ENCODE measurements at regions not wholly inside any gene's neighbourhood (a gene's known extent, or its start where the extent isn't known, plus 50 kb on each side); places are given as distances from the start of the nearest gene placed in this dataset.

DNA sequence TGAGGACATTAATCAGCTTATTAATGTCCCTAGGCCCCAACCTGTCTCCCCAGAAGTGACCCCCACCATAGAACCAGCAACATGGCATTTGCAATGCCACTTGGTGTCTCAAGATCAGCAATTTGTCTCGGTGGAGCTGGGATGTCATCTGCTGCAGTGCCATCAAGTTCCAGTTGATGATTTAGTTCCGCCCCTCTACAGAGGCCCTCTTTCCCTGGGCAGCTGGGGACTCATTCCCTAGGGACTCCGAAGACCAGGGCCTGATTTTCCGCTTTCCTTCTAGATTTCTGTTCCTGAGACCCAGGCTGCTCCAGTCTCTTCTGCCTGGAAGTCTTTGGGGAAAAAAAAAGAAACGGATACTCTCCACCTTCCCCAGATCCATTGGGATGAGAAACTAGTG is 122.5 kb upstream of the NANOS1 start:
- Mint-ChIP-seq H3K4me1 (no peaks in the 10 kb centered on the region), H3K4me3 (no peak overlapping the region), H3K9me3 (no peaks in the 10 kb centered on the region), H3K27me3 (peaks cover 4% of the 10 kb centered on the region), H3K36me3 (ENCODE audit: low read depth) (no peaks in the 10 kb centered on the region), H3K27ac (no peak overlapping the region)
- intact Hi-C loops (cut with micrococcal nuclease) = no loop called here
- DNase-seq = no peak

DNA sequence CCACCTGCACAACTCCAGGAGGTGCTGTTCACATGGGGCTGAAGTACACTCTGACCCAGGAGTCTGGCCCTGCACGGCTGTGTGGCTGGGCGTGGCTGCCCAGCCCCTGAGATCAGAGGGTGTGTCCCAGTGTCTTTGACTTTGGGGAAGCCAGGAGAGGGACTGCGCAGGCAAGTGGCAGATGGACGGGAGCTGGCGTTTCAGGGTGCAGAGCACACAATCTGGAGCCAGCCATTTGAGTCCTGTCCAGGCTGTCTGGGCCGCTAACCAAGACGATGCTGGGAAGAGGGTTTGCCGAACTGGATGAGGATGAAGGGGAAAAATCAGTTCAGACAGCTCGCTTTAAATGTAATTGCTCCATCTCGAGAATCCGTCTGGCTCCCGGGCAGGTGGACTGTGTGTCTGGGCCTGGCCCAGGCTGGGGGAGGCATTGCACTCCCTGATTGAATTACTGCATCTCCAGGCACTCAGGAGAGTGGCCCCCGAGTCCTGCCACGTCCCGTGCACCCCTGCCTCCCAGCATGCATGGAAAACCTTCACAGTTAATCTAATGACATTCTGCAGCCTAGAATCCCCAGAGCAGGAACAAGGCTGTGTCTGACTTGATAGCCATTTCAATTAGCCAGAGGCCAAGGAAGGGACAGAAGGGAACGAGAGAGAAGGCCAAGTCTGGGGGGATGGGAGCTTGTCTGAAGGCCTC is 120.8 kb upstream of the NANOS1 start:
- Mint-ChIP-seq H3K36me3 (ENCODE audit: low read depth) (no peaks in the 10 kb centered on the region), H3K4me3 (no peak overlapping the region), H3K27ac (no peak overlapping the region), H3K4me1 (no peaks in the 10 kb centered on the region), H3K27me3 (peaks cover 4% of the 10 kb centered on the region), H3K9me3 (no peaks in the 10 kb centered on the region)
- intact Hi-C loops (cut with micrococcal nuclease) = no loop called here
- no peak for DNase-seq

DNA sequence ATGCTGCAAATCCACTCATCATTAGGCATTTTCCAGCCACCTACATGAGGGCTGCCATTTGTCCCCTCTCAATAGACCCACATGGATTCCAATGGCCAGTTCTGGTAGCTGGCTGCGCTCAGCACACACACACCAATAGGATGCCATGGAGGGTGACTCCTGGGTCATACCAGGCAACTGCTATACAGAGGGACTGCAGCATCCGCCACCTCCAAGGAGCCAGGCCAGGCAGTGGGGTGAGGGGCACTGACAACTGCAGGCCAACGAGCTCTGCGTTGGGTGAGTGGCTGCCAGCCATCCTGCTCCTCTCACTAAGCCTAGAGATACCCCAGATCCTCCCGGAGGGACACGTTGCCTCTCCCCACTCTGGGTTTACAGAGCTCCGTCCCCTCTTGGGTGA is 118.8 kb upstream of the NANOS1 start:
- H3K27me3 Mint-ChIP-seq = no peaks in the 10 kb centered on the region
- no peak overlapping the region for H3K4me3 Mint-ChIP-seq
- intact Hi-C loops (cut with micrococcal nuclease) = no loop called here
- no peaks in the 10 kb centered on the region for H3K9me3 Mint-ChIP-seq
- no peaks in the 10 kb centered on the region for H3K4me1 Mint-ChIP-seq
- no peak for DNase-seq
- no peaks in the 10 kb centered on the region for H3K36me3 Mint-ChIP-seq (ENCODE audit: low read depth)
- no peak overlapping the region for H3K27ac Mint-ChIP-seq

DNA sequence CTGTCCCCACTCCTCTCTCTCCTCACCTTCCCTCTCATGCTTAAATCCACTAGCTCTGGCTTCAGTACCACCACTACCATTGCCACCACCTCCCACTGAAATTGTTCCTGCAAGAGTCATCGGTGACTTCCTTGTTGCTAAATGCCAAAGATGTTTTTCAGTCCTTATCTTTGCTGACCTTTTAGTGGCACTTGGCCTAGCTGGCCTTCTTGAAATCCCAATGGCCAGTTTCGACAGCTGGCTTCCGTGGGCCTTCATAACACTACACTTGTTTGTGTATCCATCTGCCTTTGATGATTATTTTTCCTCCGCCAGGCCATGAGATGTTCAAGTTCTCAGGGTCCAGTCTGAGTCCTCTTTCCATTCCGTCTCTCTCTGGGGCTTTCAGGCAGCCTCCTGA is 118.2 kb upstream of the NANOS1 start:
- intact Hi-C loops (cut with micrococcal nuclease) = no loop called here
- Mint-ChIP-seq H3K36me3 (ENCODE audit: low read depth) (no peaks in the 10 kb centered on the region), H3K4me3 (no peak overlapping the region), H3K4me1 (no peaks in the 10 kb centered on the region), H3K27ac (no peak overlapping the region), H3K27me3 (no peaks in the 10 kb centered on the region), H3K9me3 (no peaks in the 10 kb centered on the region)
- DNase-seq = no peak

DNA sequence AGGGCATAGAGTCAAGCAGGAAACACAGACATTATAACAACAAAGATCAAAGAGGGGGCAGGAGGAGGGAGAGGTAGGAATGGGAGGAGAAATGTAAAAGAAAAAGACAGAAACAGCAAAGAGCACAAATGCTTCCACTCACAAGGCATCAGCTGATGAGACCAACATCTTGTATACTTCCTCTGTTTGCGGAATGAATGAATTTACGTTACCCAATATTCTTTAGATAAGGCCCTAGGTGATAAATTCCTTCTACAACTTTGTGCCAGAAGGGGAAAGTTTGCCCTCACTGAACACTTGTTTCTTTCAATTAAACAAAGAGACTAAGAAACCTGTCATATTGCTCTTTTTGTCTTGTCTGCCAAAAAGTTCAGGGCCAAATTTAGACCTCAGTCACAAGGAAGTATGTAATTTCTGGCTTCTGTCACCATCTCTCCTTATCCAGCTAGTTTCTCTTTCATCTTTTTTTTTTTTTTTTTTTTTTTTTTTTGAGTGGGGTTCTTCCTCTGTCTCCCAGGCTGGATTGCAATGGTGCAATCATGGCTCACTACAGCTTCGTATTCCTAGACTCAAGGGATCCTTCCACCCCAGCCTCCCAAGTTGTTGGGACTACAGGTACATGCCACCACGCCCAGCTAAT is 116.4 kb upstream of the NANOS1 start:
- no peaks in the 10 kb centered on the region for H3K36me3 Mint-ChIP-seq (ENCODE audit: low read depth)

DNA sequence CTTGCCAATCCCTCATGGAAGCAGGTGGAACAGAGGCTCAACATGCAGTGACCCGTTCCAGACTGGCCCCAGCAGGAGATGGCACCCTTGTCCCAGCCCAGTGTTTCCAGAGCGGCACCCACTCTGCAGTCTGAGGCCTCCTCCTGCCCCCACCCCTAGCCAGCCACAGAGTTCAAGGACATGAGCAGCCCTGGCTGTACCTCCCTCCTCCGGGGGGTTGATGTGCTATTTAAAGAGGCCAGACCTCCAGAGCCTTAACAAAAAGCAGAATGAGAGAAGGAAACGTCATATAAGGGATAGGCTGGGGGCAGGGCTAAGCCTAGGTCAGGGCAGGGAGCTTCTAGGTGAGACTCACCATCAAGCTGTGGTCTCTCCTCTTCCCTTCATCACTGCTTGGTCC is 115.7 kb upstream of the NANOS1 start:
- no peak overlapping the region for H3K27ac Mint-ChIP-seq
- no peaks in the 10 kb centered on the region for H3K36me3 Mint-ChIP-seq (ENCODE audit: low read depth)
- no peak overlapping the region for H3K4me3 Mint-ChIP-seq
- H3K27me3 Mint-ChIP-seq = no peaks in the 10 kb centered on the region
- DNase-seq = no peak
- no peaks in the 10 kb centered on the region for H3K4me1 Mint-ChIP-seq
- H3K9me3 Mint-ChIP-seq = no peaks in the 10 kb centered on the region
- intact Hi-C loops (cut with micrococcal nuclease) = no loop called here

More for the DNA sequence above, 116.4 kb upstream of the NANOS1 start:
- Mint-ChIP-seq H3K27me3 (no peaks in the 10 kb centered on the region), H3K27ac (no peak overlapping the region), H3K9me3 (no peaks in the 10 kb centered on the region), H3K4me1 (no peaks in the 10 kb centered on the region), H3K4me3 (no peak overlapping the region)
- intact Hi-C loops (cut with micrococcal nuclease) = no loop called here
- DNase-seq = no peak

DNA sequence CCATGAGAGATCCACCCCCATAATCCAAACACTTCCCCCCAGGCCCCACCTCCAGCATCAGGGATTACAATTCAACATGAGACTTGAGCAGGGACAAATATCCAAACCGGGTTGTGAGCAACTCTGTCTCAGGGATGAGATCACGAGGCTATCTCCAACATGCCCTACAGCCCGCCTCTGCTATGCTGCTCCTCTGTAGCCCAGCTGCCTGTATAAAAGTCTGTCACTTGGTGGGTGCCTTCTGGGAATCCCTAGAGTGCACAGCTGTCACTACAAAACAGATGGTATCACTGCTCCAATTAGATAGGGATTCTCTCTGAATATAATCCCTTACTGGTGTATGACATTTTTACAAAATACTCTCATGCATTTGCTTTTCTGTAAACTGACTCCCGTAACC is 114.9 kb upstream of the NANOS1 start:
- intact Hi-C loops (cut with micrococcal nuclease) = no loop called here
- no peaks in the 10 kb centered on the region for H3K36me3 Mint-ChIP-seq (ENCODE audit: low read depth)

DNA sequence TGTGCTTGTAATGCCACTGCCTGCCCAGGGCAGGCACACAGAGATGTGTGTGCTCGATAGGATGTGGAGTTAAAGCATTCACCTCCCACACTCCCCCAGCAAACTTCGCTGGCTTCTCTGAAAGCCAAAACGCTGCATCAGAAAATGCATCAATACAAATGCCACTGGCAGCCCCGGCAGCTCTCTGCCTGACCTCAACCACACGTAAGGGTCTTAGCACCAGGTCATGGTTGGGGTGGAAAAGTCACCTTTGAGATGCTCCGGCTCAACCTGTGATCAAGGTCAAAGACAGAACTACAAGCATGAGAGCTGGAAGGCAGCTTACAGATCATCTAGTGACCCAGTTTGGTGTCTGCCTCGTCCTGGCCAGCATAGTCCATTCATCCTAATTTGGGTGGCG is 114.4 kb upstream of the NANOS1 start:
- Mint-ChIP-seq H3K4me1 (no peaks in the 10 kb centered on the region), H3K4me3 (no peak overlapping the region), H3K9me3 (no peaks in the 10 kb centered on the region), H3K36me3 (ENCODE audit: low read depth) (no peaks in the 10 kb centered on the region), H3K27me3 (no peaks in the 10 kb centered on the region), H3K27ac (no peak overlapping the region)
- intact Hi-C loops (cut with micrococcal nuclease) = no loop called here
- no peak for DNase-seq

More for the DNA sequence above, 114.9 kb upstream of the NANOS1 start:
- no peaks in the 10 kb centered on the region for H3K9me3 Mint-ChIP-seq
- H3K4me3 Mint-ChIP-seq = no peak overlapping the region
- H3K27me3 Mint-ChIP-seq = no peaks in the 10 kb centered on the region
- no peak overlapping the region for H3K27ac Mint-ChIP-seq
- no peaks in the 10 kb centered on the region for H3K4me1 Mint-ChIP-seq
- DNase-seq = no peak

DNA sequence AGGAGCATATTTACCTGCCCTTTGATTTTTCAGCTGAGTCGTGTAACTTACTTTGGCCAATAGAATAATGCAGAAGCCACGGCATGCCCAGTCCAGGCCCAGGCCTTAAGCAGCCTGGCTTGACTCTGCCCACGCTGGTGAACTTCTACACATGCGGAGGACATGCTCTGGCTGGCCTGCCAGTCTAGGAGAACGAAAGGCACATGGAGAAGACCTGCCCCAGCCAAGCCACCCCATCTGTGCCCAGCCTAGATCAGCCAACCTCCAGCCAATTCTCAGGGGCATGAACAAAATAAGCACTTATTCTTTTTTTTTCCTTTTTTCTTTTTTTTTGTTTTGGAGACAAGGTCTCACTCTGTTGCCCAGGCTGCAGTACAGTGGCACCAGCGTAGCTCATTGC is 112.7 kb upstream of the NANOS1 start:
- no peaks in the 10 kb centered on the region for H3K36me3 Mint-ChIP-seq (ENCODE audit: low read depth)
- no peak for DNase-seq
- no peaks in the 10 kb centered on the region for H3K9me3 Mint-ChIP-seq
- no peak overlapping the region for H3K4me3 Mint-ChIP-seq
- no peaks in the 10 kb centered on the region for H3K27me3 Mint-ChIP-seq
- intact Hi-C loops (cut with micrococcal nuclease) = no loop called here
- H3K27ac Mint-ChIP-seq = no peak overlapping the region
- H3K4me1 Mint-ChIP-seq = no peaks in the 10 kb centered on the region

DNA sequence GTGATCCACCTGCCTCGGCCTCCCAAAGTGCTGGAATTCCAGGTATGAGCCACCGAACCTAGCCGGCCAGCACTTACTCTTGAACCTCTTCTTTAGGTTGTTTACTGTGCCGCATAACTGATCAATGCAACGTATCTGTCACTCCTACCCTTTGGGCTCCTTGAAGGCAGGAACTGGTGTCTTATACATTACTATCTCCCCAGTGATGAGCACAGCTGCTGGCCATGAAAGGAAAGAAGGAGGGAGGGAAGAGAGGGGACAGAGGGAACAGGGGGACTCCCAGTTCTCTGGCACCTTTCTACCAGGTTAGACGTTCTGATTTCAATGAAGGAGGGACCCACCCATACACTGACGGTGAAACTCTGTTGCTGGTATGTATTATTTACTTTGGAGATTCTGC is 111.8 kb upstream of the NANOS1 start:
- DNase-seq = no peak
- Mint-ChIP-seq H3K4me3 (no peak overlapping the region), H3K36me3 (ENCODE audit: low read depth) (no peaks in the 10 kb centered on the region), H3K27me3 (peaks cover 4% of the 10 kb centered on the region), H3K4me1 (no peaks in the 10 kb centered on the region), H3K27ac (no peak overlapping the region), H3K9me3 (no peaks in the 10 kb centered on the region)
- intact Hi-C loops (cut with micrococcal nuclease) = no loop called here

DNA sequence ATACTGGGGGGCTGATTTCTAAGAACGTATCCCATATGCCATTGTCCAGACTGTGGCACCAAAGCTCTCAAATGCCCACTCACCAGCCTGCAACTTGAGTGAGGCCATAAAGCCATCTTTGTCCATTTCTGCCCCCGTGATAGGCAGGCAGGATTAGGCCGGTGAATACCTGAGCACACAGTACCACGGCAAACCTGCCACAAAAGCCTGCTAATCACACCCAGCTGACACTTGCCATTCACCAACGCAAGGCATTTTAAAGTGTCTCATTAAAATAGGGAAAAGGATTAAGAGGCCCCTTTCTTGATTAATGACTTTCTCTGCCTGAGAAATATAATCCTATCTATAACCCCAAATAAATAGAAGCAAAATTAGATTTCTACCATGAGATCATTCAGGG is 111.4 kb upstream of the NANOS1 start:
- Mint-ChIP-seq H3K27me3 (peaks cover 6% of the 10 kb centered on the region), H3K27ac (no peak overlapping the region), H3K4me3 (no peak overlapping the region), H3K4me1 (no peaks in the 10 kb centered on the region), H3K9me3 (no peaks in the 10 kb centered on the region), H3K36me3 (ENCODE audit: low read depth) (no peaks in the 10 kb centered on the region)
- no peak for DNase-seq
- intact Hi-C loops (cut with micrococcal nuclease) = no loop called here

DNA sequence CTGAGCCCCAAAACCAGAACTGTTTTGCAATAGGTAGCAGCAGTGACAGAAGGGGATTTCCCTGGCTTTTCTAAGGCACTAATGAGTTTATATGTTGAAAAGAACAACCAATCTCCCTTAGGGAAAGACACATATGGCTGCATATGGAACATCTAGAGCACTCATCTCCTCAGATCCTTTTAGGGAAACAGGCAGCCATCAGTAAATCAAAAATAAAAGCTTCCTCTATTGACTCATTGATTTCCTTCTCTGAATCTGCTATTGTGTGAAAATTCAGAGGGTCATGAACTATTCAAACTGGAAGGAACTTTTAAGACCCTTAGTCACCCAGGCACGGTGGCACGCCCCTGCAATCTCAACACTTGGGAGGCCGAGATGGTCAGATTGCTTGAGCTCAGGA is 110.9 kb upstream of the NANOS1 start:
- Mint-ChIP-seq H3K27ac (no peak overlapping the region), H3K9me3 (no peaks in the 10 kb centered on the region), H3K4me3 (no peak overlapping the region), H3K36me3 (ENCODE audit: low read depth) (no peaks in the 10 kb centered on the region), H3K27me3 (peaks cover 7% of the 10 kb centered on the region), H3K4me1 (no peaks in the 10 kb centered on the region)
- intact Hi-C loops (cut with micrococcal nuclease) = no loop called here
- DNase-seq = no peak

DNA sequence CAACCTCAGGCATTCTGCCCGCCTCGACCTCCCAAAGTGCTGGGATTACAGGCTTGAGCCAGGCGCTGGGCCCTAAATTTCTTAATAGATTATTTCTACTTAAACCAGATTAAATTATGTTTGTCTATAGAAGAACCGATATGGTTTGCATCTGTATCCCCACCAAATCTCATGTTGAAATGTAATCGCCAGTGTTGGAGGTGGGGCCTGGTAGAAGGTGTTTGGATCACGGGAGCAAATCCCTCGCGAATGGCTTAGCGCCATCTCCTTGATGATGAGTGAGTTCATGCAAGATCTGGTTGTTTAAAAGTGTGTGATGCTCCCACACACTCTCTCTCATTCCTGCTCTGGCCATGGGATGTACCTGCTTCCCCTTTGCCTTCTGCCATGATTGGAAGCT is 109.3 kb upstream of the NANOS1 start:
- peaks cover 9% of the 10 kb centered on the region for H3K27me3 Mint-ChIP-seq
- no peaks in the 10 kb centered on the region for H3K9me3 Mint-ChIP-seq
- H3K4me1 Mint-ChIP-seq = no peaks in the 10 kb centered on the region
- intact Hi-C loops (cut with micrococcal nuclease) = no loop called here
- H3K27ac Mint-ChIP-seq = no peak overlapping the region
- no peak for DNase-seq
- no peak overlapping the region for H3K4me3 Mint-ChIP-seq
- H3K36me3 Mint-ChIP-seq (ENCODE audit: low read depth) = no peaks in the 10 kb centered on the region

DNA sequence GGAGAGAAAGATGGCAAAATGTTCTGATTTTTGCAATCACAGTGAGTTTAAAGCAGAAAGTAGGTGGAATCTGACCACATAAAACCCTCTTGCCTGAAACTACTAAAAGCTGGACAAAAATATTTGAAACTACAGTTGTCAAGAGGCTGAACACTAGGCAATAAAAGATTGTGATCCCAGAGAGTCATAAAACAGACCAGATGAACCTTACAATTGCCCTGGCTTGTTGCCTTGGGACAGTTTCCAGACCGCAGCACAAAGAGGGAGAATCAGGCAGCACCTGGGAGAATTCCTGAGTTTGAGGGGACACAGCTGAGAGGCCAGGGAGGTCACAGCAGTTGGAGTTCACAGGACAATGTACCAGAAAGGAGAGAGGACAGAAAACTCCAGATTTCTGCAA is 107.3 kb upstream of the NANOS1 start:
- no peaks in the 10 kb centered on the region for H3K4me1 Mint-ChIP-seq
- no peaks in the 10 kb centered on the region for H3K9me3 Mint-ChIP-seq
- H3K36me3 Mint-ChIP-seq (ENCODE audit: low read depth) = no peaks in the 10 kb centered on the region
- H3K4me3 Mint-ChIP-seq = no peak overlapping the region
- H3K27me3 Mint-ChIP-seq = peaks cover 9% of the 10 kb centered on the region
- no peak overlapping the region for H3K27ac Mint-ChIP-seq
- intact Hi-C loops (cut with micrococcal nuclease) = no loop called here
- DNase-seq = no peak

DNA sequence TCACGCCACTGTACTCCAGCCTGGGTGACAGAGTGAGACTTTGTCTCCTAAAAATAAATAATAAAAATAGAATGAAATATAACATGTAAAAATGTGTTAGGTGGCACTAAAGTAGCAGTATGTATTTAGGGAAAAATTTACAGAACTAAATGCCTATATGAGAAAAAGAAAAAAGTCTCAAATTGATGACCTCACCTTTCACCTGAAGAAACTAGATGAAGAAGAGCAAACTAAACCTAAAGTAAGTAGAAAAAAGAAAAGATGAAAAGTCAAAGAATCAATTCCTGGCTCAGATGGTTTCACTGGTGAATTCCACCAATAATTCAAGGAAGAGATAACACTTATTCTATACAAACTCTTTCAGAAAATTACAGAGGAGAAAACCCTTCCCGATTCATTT is 106.5 kb upstream of the NANOS1 start:
- Mint-ChIP-seq H3K4me1 (no peaks in the 10 kb centered on the region), H3K9me3 (no peaks in the 10 kb centered on the region), H3K36me3 (ENCODE audit: low read depth) (no peaks in the 10 kb centered on the region), H3K27ac (no peak overlapping the region), H3K4me3 (no peak overlapping the region), H3K27me3 (peaks cover 12% of the 10 kb centered on the region)
- no peak for DNase-seq
- intact Hi-C loops (cut with micrococcal nuclease) = no loop called here
